Posterior cingulate gyrus (tissue), 11 donors: ENCODE measurements at regions not wholly inside any gene's neighbourhood (a gene's known extent, or its start where the extent isn't known, plus 50 kb on each side); places are given as distances from the start of the nearest gene placed in this dataset.

Experiments used
- DNase-seq, 10 donors: peaks; one replicate each; pipeline versions ENCODE4 v3.0.0 to v3.0.0-alpha.2; 2020 to 2021; ENCODE audit warnings: mixed read lengths in 3 of 10
- intact Hi-C: fragments of 100-400 bp; cut with DNase I; formaldehyde crosslinking; loops from one replicate; pipeline ENCODE4 v1.15.1; 2023

DNA sequence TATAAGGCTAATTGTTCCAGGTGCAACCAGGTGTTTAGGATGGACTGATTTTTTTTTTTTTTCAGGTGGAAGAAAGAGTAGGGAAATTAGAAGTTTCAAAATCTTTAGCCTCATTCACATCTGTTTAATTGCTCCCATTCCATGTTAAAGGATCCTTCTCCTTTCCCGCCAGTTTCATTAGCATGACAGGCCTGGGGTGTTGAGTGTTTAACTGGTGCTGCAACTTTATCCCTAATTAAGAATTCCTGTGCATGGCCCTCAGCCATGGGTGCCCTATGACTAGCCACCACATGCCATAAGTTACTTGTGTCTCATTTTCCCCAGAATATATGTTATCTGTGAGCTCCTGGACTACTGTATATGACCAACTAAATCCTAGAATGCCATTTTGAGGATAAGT, 501.4 kb downstream of the NSUN3 start:
- intact Hi-C loops: no loop called here
- DNase-seq: no peak

DNA sequence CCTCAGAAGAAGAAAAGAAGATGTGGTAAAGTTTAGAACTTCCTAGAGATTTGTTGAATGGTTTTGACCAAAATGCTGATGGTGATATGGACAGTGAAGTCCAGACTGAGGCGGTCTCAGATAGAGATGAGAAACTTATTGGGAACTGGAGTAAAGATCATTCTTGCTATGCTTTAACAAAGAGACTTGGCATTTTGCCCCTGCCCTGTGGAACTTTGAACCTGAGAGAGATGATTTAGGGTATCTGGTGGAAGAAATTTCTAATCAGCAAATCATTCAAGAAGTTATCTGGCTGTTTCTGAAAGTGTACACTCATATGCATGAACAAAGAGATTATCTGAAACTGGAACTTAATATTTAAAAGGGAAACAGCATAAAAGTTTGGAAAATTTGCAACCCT, 505.2 kb downstream of the NSUN3 start:
- DNase-seq: no peak
- intact Hi-C loops: no loop called here

DNA sequence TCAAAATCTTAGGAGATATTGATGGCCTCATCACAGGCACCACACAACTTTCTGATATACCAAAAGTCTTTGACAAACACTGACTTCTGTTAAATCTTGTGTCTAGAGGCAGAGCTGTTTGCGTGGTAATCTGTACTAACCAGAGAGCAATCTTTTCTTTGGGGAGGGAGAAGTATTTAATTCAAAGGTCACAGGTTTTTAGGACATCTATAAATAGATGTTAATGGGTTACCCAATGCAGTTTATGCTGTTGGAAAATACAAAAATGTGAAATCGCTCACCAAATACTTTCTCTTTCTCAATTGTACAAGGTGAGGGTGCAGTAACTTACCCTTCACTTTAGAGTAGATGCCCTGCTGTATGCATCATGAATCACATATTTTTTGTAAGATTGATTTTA, 510.5 kb downstream of the NSUN3 start:
- no peak for DNase-seq

DNA sequence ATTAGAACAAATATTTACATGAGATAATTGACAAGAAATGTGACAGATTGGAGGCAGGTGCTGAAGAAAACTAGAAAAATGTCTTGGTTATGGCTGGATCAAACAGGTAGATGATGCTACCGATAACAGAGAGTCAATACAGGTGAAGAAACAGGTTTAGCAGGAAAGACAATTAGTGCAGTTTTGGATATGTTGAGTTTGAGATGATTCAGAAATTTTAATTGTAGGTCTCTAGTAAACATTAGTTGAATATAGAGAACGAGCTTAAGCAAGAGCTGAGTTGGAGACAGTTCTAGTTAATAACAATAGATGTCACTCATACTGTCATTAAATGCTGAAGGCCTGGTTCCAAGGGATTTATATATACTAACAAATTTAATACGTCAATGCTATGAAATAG, 524.4 kb downstream of the NSUN3 start:
- no peak for DNase-seq
- intact Hi-C loops: no loop called here

More for the DNA sequence above, 510.5 kb downstream of the NSUN3 start:
- intact Hi-C loops: no loop called here

DNA sequence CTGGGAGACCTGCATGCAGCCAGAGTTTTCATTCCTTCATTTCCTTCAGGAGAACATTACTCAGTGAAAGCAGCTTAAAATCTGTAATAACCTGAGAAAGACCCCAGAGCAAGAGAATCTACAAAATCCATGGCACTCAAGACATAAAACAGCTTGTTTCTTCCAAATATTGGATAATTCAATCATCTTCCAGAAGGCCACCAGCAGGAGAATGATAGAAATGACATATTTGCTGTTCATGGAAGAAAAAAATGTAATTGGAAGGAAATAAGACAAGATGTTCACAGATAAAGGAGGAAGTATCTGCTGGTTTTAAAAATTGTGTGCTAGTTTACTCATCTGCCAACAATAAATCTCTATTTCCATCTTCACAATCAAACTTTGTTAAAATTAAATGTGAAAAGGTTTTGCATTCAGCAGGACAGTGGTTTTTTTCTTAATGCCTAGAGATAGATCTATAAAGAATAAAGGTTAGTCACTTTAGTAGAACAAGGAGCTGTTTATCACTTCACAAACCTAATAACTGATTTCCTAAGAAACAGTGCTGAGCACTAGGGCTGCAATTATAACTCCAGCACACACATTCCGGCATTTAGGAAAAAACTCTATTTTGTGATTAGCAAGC, 530.8 kb downstream of the NSUN3 start:
- no peak for DNase-seq
- intact Hi-C loops: no loop called here

DNA sequence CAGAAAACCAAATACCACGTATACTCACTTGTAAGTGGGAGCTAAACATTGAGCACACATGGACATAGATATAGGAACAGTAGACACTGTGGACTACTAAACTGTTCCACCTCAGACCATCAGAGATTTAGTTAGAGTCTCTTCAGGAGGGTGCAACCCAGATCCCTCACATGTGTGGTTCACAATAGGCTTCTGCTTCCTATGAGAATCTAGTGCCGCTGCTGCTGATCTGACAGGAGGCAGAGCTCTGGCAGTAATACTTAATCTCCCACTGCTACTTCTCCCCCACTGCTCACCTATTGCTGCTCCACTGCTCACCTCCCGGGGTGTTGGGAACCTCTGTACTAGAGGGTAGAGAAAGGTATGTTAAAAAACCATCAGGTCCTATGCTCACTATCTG, 533.3 kb downstream of the NSUN3 start:
- DNase-seq: no peak
- intact Hi-C loops: no loop called here

DNA sequence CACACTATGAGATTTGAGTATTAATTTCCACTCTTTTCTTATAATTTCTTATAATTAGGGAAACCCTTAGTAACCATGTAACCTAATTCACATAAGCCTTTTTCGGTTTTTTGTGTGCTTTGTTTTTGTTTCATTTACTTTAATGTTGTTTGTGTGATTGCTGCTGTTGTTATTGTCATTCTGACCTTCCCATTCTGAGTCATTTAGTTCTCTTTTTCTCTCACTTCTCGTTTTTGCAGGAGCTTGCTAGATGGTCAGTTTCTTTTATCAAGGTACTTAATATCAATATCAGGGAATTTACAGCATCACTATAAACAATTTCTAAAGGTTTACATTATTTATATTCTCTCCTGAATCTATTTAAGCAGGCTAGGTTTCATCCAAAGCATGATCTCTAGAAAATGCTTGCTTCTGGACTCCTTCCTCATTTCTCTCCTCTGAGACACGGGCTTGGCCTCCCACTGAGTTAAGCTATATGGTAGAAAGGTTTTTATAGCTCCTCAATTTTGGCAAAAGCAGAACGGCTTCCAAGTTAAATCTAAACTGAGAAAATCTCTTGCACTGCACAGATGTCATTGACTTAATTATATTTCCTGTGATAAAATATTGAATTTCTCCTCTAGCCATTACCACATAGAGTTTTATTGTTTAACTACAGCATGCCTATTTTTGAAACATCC, 534.2 kb downstream of the NSUN3 start:
- no peak for DNase-seq
- intact Hi-C loops: no loop called here

DNA sequence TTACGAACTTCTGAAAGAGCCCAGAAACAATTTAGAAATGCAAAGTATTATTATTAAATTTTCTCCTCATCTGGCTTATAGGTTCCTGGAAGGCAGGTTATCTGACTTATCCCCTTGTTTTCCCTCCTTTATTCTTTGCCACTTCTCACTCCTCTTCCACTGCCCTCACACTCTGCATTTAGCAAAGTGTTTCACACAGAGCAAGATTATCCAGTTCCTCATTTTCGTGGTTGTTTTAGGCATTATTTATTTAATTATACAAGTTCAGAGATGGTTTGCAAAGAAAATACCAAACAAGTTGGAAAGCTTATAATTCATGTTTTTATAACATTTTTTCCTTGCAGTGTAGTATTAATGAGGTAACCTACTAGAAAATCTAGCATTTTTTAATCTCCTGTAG, 544.9 kb downstream of the NSUN3 start:
- intact Hi-C loops: no loop called here

DNA sequence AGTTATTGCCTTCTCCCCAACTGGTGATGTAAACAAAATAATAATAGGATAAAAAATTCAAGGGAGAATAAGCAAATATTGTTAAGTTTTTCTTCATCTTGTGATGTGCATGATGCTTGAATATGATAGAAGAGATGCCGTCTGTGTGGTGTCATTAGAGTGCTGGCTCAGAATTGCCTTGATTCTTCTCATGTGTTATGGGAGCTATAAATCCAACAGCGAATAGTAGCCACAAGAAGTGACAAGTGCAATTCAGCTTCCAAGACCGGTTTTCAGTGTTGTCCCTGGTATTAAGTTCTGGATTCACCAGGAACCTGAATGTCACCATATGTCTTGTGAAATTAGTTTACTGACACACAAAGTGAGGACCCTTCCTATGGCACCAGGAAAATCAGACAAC, 547.0 kb downstream of the NSUN3 start:
- intact Hi-C loops: no loop called here

More for the DNA sequence above, 544.9 kb downstream of the NSUN3 start:
- DNase-seq: no peak

DNA sequence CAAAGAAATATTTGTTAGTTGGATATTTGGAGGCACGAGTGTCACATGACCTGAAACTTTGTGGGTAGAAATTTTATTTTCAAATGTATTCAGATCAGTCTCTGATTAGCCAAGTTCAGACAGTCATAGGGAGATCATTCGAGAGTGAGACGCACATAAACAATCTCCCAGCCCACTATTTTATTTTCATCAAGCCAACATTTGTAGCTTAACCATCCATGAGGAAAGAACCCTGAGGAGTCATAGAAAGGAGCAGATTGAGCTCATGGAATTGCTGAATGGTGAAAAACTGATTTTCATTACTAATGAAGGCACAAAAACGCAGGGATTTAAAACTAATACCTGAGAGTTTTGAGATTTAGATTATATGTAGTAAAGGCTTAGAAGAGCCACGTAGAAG, 548.7 kb downstream of the NSUN3 start:
- DNase-seq: no peak
- intact Hi-C loops: no loop called here

More for the DNA sequence above, 547.0 kb downstream of the NSUN3 start:
- no peak for DNase-seq

DNA sequence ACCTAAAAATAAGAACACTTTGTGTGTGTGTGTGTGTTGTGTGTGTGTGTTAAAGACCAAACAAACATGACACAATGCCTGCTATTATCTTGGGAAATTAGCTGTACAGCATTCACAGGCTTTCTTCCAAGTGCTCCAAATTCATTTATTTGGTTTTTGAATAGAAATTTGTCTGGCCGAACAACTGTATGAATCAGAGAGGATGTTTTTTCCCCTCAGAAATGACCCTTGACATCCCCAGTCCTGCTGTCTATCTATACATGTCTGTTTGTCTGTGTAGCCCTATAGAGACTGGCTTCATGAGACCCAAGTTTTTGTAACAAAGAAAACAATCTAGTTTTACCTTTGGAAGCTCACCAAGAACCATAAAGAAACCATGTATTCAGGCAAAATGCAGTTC, 549.8 kb downstream of the NSUN3 start:
- DNase-seq: no peak
- intact Hi-C loops: no loop called here

DNA sequence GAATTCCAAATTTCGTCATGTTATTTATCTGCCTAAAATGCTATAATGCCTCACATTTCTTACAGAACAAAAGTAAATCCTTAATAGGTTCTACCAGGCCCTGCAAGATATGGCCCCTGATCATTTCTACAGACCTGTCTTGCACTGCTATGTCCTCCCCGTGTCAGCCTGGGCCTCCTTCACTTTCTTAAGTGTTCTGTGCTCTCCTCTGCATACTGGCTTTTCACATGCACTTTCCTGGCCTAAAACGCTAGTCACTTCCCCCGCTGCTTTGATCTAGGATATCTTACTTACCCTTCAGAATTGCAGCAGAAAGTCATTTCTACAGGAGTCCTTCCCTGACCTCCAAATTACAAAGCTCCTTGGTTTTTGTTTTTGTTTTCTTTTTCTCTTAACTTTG, 551.3 kb downstream of the NSUN3 start:
- DNase-seq: no peak
- intact Hi-C loops: no loop called here

DNA sequence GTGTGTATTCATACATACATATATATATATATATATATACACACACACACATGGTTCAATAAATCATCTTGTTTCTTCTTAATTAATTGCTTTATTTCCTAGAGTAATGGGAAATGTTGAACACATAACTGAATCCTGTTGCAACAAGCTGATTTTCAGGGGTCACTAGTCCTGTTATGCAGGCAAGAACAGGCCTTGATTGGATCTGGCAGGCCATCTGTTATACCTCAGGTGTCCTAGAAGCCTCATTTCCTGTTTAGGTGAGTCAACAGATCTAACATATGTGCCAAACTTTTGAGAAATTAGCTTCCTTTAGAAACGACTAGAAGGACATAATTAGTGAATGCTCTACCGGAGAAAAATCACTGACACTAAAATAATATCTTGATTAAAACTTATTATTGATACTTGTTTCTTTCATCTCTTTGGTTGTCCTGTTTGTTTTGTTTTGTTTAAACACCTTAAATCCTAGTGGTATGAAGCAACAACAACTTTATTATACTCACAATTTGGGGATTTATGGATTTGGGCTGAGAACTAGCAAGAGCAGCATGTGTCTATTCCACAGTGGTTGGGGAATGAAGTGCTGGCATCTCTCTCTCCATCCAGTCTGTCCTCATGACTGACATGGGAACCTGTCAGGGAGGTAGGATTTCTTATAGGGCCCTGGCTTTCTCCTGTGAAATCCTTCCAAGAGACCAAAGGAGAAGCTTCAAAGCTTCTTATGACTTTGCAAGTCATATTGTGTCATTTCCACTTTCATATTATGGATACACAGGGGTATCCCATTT, 552.6 kb downstream of the NSUN3 start:
- DNase-seq: no peak
- intact Hi-C loops: no loop called here

DNA sequence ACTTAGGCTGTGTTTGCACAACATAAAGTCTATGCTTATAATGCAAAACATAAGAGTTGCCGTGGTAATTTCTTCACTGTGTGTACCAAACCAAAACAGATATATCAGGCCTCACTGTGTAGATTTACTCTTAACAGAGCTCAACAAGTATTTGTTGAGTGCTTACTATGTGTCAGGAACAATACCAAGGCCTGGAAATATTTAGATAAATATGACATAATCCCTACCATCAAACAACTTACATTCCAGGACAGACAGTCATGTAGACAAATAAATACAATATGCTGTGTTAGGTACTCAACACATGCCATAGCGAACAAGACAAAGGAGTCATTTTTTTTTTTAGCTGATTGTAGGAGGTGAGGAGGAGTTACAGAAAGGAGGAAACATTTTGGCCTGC, 554.0 kb downstream of the NSUN3 start:
- DNase-seq: no peak
- intact Hi-C loops: no loop called here

DNA sequence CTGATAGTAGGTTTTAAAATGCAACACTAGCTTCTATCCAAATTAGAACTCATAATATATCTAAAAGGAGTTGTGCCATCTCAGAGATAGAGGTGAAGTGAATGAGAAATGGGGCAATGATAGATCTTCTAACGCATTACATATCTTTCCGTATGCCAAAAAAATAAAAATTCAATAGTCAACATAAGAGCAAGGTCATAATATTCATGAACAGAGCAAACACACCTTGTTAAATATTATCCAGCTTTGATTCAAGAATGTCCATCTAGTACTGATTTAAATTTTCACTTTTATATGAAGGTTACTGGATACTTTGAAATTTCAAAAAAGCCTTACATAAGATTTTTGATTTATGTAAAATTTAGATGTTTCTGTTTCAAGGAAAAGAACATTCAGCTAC, 554.5 kb downstream of the NSUN3 start:
- intact Hi-C loops: no loop called here
- DNase-seq: no peak

DNA sequence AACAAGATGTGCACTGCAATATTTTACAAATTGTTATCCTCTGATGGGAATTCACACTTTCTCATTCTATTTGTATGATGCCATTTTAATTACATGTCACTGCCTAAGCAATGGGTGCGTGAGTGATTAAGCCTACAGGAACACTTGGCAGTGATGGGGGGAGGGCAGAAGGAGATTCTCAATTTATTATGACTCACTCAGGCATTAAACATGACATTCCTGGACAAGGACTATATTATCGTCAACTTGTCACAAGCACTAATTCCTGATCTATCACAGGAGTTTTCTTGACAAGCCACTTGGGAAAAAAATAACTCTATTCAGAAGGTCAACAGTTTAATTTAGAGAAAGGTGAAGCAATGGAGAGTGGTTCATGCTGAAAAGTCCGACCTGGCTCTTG, 556.8 kb downstream of the NSUN3 start:
- DNase-seq: no peak
- intact Hi-C loops: no loop called here

DNA sequence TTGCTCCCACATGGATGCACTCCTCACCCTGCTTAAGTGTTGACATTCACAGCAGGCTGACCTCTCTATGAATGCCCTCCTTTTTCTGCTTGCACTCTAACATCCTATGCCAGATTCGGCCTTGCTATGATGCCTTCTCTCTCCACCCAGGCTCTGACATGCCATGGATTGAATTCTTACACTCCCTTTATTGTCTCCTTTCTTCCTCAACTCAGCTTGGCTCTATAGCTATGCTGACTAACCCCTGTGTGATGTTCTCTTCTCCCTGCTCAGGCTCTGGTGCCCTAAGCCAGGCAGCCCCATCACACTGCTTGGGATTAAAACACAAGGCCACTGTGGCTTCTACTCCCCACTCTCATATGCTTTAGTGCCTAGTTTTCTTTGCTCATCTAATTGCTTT, 563.7 kb downstream of the NSUN3 start:
- intact Hi-C loops: no loop called here
- no peak for DNase-seq

DNA sequence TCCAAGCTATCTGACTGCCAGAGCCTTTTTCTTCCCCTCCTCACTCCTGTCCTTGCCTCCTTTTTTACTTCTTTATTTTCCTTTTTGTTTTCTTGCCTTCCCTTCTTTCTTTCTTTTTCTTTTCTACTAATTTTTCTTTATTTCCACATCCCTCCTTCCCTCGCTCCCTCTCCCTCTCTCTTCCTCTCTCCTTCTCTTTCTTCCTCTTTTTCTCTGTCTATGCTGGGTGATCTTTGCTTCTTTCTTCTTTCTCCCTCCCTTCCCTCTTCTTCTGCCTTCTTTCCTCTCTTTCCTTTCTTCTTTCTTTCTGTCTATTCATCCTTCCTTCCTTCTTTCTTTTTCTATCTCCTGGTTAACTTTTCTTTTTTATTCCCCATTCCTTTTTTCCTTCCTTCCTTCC, 564.8 kb downstream of the NSUN3 start:
- intact Hi-C loops: no loop called here
- no peak for DNase-seq

DNA sequence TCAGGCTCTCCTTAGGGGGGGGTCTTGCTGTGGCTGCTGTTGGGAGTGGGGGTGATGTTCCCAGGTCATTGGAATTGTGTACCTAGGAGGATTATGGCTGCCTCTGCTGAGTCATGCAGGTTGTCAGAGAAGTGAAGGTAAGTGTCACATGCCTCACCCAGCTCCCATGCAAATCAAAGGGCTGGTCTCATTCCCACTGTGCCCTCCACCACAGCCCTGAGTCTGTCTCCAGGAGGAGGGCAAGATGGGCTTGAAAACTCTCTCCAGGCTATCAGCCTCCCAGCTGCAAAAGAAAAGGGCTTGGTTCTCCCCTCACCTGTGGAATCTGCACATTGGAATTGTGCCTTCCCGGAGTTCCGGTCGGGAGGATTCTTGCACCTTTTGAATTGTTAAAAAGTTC, 580.5 kb downstream of the NSUN3 start:
- no peak for DNase-seq
- intact Hi-C loops: no loop called here

DNA sequence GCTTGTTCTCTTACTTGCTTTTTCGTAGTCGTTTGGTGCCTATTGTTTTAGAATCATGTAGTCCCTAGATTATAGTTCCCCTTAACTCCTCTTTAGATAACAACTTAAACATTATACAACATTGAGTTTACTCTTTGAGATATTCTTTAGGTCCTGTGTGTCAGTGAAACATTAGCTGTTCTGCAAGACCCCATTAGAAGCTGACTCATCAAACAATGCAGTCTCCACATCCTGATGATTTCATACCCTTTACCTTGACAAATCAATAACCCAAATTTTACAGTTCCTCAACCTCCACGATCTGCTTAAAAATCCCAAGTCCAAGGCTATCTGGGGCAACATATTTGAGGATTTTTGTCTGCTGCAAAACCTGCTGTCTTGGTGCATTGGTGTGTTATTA, 582.9 kb downstream of the NSUN3 start:
- DNase-seq: no peak
- intact Hi-C loops: no loop called here

DNA sequence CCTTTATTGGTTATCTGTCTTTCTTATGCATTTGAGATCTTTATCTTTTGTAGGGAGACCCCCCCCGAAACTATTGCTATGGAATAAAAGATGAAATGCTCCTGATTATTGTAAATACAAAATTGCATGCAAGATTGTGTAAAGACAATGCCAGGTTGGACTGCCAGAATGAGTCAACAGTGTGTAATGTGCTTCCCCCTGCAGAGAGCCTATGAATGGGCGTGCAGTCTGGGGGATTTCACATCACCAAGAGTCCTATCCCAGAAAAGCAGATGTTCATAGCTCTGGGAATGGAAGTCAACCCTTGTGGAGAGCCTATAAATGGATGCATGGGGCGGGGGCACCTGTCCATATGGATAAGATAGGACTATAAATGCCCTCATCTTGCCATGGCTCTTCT, 584.3 kb downstream of the NSUN3 start:
- intact Hi-C loops: no loop called here
- no peak for DNase-seq
